ENCODE measurements at regions not wholly inside any gene's neighbourhood (a gene's known extent, or its start where the extent isn't known, plus 50 kb on each side); places are given as distances from the start of the nearest gene placed in this dataset.

- TF ChIP-seq EZH2 (IDR thresholded peaks at IDR 0.05; ENCODE audit: borderline replicate concordance, low read depth, low read length, severe bottlenecking) (no peak), CTCF (IDR thresholded peaks at IDR 0.05; ENCODE audit: borderline replicate concordance, extremely low read depth, low read length, poor library complexity, severe bottlenecking) (no peak)
Measured at GRCh38 chr3:70752051-70752450, 439.6 kb upstream of the MDFIC2 start.
